GM13977 (cell line): ENCODE measurements at regions not wholly inside any gene's neighbourhood (a gene's known extent, or its start where the extent isn't known, plus 50 kb on each side); places are given as distances from the start of the nearest gene placed in this dataset.
"Not testable (repeated sequence)": the region's sequence is repeated elsewhere in the genome, so short reads cannot be mapped to it uniquely, and the experiment has no call there.

ENCODE experiments used
- DNase-seq: peaks from one replicate; pipeline ENCODE4 v3.0.0; 2012; ENCODE audit warnings: low spot score
- CTCF ChIP-seq: IDR thresholded peaks from 2 replicates; pipeline ENCODE4 v1.5.1; 2012; ENCODE audit warnings: mild to moderate bottlenecking, control low read depth; ENCODE audit not compliant: insufficient read depth; ENCODE audit errors: extremely low read depth, missing control alignments
- in situ Hi-C: fragments of 300-500 bp; cut with MboI; formaldehyde crosslinking; loops from one replicate; pipeline ENCODE4 v1.12.0; 2022; ENCODE audit warnings: low sequenced_read_pairs, low pct_unique_long_range_greater_than_20kb, mixed read lengths, inconsistent platforms; ENCODE audit not compliant: unreplicated experiment

GRCh38 chr2:8379128-8379527 lies 302.7 kb upstream of the ID2 start:
- DNase-seq = no peak
- in situ Hi-C loops = no loop called here
- TF ChIP-seq CTCF = no peak

GRCh38 chr2:8379549-8379948 lies 302.3 kb upstream of the ID2 start:
- in situ Hi-C loops = no loop called here
- TF ChIP-seq CTCF = no peak
- DNase-seq = no peak

GRCh38 chr2:8380026-8380425 lies 301.8 kb upstream of the ID2 start:
- TF ChIP-seq CTCF = no peak
- DNase-seq = no peak
- in situ Hi-C loops = no loop called here

- no peak for TF ChIP-seq CTCF
- in situ Hi-C loops = no loop called here
- no peak for DNase-seq
These were observed 301.3 kb upstream of the ID2 start for GRCh38 chr2:8380566-8380965.

GRCh38 chr2:8382485-8382884 lies 299.4 kb upstream of the ID2 start:
- TF ChIP-seq CTCF = no peak
- no peak for DNase-seq
- in situ Hi-C loops = no loop called here

GRCh38 chr2:8386748-8387147 lies 295.1 kb upstream of the ID2 start:
- in situ Hi-C loops, DNase-seq: not testable (repeated sequence)

- no peak for DNase-seq
- in situ Hi-C loops = no loop called here
- no peak for TF ChIP-seq CTCF
These were observed 293.1 kb upstream of the ID2 start for GRCh38 chr2:8388781-8389180.
